IPS-20b (cell line): ENCODE measurements at regions not wholly inside any gene's neighbourhood (a gene's known extent, or its start where the extent isn't known, plus 50 kb on each side); places are given as distances from the start of the nearest gene placed in this dataset.
"Not testable (repeated sequence)": the region's sequence is repeated elsewhere in the genome, so short reads cannot be mapped to it uniquely, and the experiment has no call there.

ENCODE experiments used
- H3K27ac ChIP-seq: one replicate; pipeline ENCODE4 v1.5.1; 2013; ENCODE audit warnings: low read length
- H3K27me3 ChIP-seq: 2 replicates; pipeline ENCODE4 v1.6.1; 2013; ENCODE audit warnings: mild to moderate bottlenecking, low read length, inconsistent platforms; ENCODE audit not compliant: insufficient read depth
- H3K36me3 ChIP-seq: 2 replicates; pipeline ENCODE4 v1.6.1; 2013; ENCODE audit warnings: low read depth, mild to moderate bottlenecking, inconsistent platforms, low read length, moderate library complexity; ENCODE audit not compliant: insufficient read depth
- H3K4me1 ChIP-seq: 2 replicates; pipeline ENCODE4 v1.6.1; 2013; ENCODE audit warnings: mild to moderate bottlenecking, control low read depth, inconsistent platforms, low read length, moderate library complexity; ENCODE audit not compliant: insufficient read depth
- H3K4me3 ChIP-seq: 2 replicates; pipeline ENCODE4 v1.5.1; 2013; ENCODE audit warnings: mild to moderate bottlenecking, low read length, inconsistent platforms
- H3K9ac ChIP-seq: 2 replicates; pipeline ENCODE4 v1.6.1; 2013; ENCODE audit warnings: low read depth, mild to moderate bottlenecking, inconsistent platforms, low read length, moderate library complexity
- H3K9me3 ChIP-seq: 2 replicates; pipeline ENCODE4 v1.6.1; 2013; ENCODE audit warnings: mild to moderate bottlenecking, low read depth, low read length, inconsistent platforms; ENCODE audit not compliant: insufficient read depth

DNA sequence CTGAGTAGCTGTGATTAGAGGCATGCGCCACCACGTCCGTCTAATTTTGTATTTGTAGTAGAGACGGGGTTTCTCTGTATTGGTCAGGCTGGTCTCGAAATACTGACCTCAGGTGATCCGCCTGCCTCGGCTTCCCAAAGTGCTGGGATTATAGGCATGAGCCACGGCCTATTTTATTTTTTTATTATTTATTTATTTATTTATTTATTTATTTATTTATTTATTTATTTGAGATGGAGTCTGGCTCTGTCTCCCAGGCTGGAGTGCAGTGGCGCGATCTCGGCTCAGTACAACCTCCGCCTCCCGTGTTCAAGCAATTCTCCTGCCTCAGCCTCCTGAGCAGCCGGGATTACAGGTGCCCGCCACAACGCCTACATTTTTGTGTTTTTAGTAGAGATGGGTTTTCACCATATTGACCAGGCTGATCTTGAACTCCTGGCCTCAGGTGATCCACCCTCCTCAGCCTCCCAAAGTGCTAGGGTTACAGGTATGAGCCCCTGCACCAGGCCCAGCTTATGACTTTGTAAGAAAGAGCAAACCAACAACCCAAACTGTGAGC is 56.3 kb upstream of the TIAM2 start:
- H3K4me3 ChIP-seq, H3K27me3 ChIP-seq, H3K27ac ChIP-seq, H3K9me3 ChIP-seq, H3K36me3 ChIP-seq, H3K4me1 ChIP-seq, H3K9ac ChIP-seq: not testable (repeated sequence)

GRCh38 chr6:154942770-154943169 is 52.3 kb upstream of the TIAM2 start:
- no peaks in the 10 kb centered on the region for H3K27me3 ChIP-seq
- H3K9me3 ChIP-seq = no peaks in the 10 kb centered on the region
- no peak overlapping the region for H3K27ac ChIP-seq
- no peaks in the 10 kb centered on the region for H3K36me3 ChIP-seq
- H3K4me1 ChIP-seq = no peaks in the 10 kb centered on the region
- H3K4me3 ChIP-seq = no peak overlapping the region
- H3K9ac ChIP-seq = no peak overlapping the region

GRCh38 chr6:154945271-154945890 is 49.7 kb upstream of the TIAM2 start:
- H3K27me3 ChIP-seq = no peaks in the 10 kb centered on the region
- H3K4me1 ChIP-seq = no peaks in the 10 kb centered on the region
- H3K4me3 ChIP-seq = no peak overlapping the region
- no peak overlapping the region for H3K9ac ChIP-seq
- H3K27ac ChIP-seq = no peak overlapping the region
- H3K9me3 ChIP-seq = no peaks in the 10 kb centered on the region
- H3K36me3 ChIP-seq = no peaks in the 10 kb centered on the region
